ENCODE measurements at regions not wholly inside any gene's neighbourhood (a gene's known extent, or its start where the extent isn't known, plus 50 kb on each side); places are given as distances from the start of the nearest gene placed in this dataset.

- TF ChIP-seq CTCF (IDR thresholded peaks at IDR 0.05; ENCODE audit: insufficient read depth, low read depth, low read length) (no peak), EZH2 (IDR thresholded peaks at IDR 0.05; ENCODE audit: insufficient read depth, low read length) (no peak)
These were observed 253.1 kb upstream of the DUSP10 start for GRCh38 chr1:221994939-221995338.
